ENCODE measurements at regions not wholly inside any gene's neighbourhood (a gene's known extent, or its start where the extent isn't known, plus 50 kb on each side); places are given as distances from the start of the nearest gene placed in this dataset.

- DNase-seq (ENCODE audit: low read depth in 2 of 3, low spot score in 2 of 3), result no peak
Observed at GRCh38 chr20:56922497-56922896, 293.4 kb downstream of the TFAP2C start.

GRCh38 chr20:56924292-56925081, 295.4 kb downstream of the TFAP2C start:
- no peak for DNase-seq (ENCODE audit: low read depth in 2 of 3, low spot score in 2 of 3)

DNA sequence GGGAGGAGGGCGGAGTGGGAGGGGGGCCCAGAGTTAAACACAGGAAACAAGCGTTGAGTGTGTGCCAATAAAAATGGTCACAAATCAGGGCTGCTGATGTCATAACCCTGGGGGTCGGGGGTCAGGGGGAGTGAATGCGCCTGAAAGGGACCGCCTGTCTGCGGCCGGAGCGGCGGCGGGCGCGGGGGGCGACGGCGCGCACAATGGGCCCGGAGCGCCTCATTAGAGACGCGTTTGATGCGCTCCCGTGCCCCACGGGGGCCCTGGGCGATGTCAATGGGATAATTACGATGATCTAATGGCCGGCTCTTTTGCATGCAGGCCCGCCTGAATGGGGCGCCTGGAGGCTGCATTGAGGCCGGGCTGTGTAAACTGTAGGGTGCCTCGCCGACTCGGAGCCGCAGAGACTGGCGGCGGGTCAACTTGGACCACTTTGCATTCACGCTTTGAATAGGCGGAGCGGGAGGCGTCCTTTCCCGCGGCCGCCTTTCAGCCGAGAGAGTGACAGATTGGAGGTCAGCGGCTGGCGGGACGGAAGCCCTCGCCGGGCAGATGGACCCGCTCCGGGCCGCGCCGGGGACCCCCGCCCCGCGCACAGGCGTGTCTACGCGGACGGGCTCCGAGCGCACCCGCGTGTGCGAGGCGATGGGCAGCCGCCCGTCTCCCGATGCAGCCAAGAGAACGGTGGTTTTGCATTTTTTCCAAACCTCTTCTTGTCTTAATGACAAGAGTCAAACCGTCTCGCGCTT, 296.1 kb downstream of the TFAP2C start:
- no peak for DNase-seq (ENCODE audit: low read depth in 2 of 3, low spot score in 2 of 3)

DNA sequence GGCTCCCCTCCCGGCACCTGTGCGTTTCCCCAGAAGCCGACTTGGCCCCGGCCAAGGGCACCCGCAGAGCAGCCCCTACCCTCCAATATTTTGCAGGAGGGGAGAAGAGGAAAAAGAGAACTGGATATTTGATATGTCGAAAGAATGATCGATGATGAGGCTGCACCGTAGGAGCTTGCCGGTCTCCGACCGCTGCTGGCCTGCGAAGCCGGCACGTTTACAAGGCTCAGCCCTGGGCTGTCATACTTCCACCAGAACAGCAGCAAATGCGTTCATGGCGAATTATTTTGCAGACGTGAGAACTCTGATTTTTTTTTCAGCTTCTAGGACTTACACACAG, 296.7 kb downstream of the TFAP2C start:
- no peak for DNase-seq (ENCODE audit: low read depth in 2 of 3, low spot score in 2 of 3)

DNA sequence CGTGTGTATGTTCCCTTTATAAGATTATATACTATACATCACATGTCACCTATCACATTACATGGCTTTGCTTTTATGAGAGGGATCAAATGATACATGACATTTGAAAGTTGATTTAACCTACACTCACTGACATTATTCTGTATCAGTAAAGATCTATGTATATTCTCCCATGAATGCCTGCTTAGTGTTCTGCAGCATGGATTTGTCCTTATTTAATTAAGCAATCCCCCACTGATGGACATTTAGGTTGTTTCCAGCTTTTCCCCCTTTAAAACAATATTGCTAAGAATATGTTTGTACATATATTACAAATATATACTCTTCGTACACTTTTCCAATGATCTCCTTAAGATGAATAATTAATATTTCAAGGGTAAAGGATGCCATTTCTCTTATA, 297.4 kb downstream of the TFAP2C start:
- no peak for DNase-seq (ENCODE audit: low read depth in 2 of 3, low spot score in 2 of 3)

DNA sequence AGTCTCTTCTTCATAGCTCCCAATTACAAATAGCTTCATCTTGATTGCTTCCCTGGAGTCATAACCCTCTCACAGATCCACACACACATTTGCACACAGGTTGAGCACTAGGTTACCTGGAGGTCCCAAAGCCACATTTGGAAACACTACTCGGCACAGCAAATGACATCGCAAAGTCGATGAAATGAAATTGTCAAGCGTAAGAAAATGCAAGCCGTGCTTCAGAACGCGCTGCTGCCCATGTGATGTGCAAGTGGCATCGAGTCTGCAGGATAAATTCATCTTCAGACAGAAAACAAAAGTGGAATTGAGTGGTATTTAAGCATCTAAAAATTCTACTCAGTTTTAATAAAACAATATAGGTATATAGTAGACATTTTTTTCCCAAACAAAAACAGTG, 298.0 kb downstream of the TFAP2C start:
- no peak for DNase-seq (ENCODE audit: low read depth in 2 of 3, low spot score in 2 of 3)

GRCh38 chr20:56928007-56928406, 298.9 kb downstream of the TFAP2C start:
- no peak for DNase-seq (ENCODE audit: low read depth in 2 of 3, low spot score in 2 of 3)

GRCh38 chr20:56929606-56930005, 300.5 kb downstream of the TFAP2C start:
- no peak for DNase-seq (ENCODE audit: low read depth in 2 of 3, low spot score in 2 of 3)

- DNase-seq (ENCODE audit: low read depth in 2 of 3, low spot score in 2 of 3), result no peak
Observed at GRCh38 chr20:56930876-56931275, 301.8 kb downstream of the TFAP2C start.

DNA sequence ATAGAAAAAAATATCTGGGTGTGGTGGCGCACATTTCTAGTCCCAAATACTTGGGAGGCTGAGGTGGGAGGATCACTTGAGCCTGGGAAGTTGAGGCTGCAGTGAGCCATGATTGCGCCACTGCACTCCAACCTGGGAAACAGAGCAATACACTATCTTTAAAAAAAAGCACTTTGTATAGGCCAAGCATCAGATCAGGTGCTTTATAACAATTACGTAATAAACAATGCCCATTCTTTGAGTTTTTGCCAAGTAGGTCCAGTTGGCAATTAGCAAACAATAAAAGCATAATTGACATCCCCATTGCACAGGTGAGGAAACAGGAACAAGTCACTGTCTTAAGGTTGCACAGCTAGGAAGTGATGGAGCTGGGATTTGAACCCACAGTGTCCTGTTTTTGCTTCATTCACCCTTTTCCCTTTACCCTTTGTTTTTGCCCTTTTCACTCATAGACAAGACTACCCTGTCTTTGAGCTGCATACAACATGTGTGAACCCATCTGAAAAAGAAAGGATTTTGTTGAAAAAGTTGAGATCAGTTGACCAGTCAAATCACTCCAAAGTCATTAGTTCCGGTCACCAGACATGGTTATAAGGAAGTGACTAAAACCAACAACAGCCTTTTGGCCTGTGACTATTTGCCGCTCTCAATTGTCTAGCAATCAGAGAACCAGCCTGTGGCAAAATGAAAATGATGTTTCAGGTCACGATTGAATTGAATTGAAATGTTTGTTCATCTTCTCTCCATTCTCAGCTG, 303.6 kb downstream of the TFAP2C start:
- DNase-seq (ENCODE audit: low read depth in 2 of 3, low spot score in 2 of 3), result no peak

DNA sequence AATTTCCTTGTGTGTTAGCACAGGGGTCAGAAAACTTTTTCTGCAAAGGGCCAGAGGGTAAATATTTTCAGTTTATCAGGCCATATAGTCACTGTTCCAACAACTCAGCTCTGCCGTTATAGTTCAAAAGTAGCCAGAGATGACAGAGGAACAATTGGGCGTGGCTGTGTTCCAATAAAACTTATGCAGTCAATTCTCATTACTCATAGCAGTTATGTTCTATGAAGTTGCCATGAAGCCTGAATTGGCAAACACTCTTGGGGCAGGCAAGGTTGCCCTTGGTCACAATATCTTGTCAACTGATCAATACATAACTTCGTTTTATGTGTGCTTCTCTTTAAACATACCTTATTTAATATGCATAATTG, 304.2 kb downstream of the TFAP2C start:
- no peak for DNase-seq (ENCODE audit: low read depth in 2 of 3, low spot score in 2 of 3)

- no peak for DNase-seq (ENCODE audit: low read depth in 2 of 3, low spot score in 2 of 3)
Observed at GRCh38 chr20:56934888-56935287, 305.8 kb downstream of the TFAP2C start.

DNA sequence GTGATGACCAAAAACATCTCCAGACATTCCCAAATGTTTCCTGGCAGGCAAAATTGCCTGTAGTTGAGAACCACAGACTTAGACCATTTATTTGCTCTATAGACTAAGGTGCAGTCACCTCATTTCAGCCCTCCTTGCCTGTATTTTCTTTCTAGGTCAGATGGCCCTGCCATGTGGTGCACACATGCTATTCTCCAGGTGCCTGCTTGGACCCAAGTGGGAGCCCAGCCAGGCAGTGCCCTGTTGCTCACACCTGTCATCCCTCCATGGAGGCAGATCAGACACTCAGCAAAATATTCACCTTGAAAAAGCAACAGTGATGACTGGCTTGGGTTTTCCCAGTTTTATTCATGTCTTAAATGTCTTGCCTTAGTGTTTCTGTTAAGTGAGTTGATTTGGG, 311.4 kb downstream of the TFAP2C start:
- no peak for DNase-seq (ENCODE audit: low read depth in 2 of 3, low spot score in 2 of 3)

DNA sequence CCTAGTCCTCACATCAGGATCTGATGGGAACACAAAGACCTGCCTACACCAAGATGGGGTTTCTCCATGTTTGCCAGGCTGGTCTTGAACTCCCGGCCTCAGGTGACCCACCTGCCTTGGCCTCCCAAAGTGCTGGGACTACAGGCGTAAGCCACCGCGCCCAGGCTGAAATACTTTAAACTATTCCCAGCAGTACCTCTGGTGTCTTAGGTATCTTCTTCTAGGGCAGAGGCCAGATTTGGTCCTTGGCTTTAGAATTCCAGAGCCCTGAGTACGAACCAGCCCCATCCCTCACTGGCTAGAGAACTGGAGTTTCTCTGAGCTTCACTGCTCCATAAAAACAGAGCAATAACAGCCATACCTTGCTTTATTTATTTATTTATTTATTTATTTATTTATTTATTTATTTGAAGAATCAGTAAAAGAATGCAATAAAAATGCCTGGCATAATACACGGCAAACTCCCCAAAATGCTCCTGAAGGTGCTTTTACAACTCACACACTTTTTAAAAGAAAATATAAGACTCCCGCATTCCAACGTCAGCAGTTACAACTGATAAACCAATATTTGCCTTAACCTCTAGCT, 312.1 kb downstream of the TFAP2C start:
- DNase-seq (ENCODE audit: low read depth in 2 of 3, low spot score in 2 of 3), result no peak

DNA sequence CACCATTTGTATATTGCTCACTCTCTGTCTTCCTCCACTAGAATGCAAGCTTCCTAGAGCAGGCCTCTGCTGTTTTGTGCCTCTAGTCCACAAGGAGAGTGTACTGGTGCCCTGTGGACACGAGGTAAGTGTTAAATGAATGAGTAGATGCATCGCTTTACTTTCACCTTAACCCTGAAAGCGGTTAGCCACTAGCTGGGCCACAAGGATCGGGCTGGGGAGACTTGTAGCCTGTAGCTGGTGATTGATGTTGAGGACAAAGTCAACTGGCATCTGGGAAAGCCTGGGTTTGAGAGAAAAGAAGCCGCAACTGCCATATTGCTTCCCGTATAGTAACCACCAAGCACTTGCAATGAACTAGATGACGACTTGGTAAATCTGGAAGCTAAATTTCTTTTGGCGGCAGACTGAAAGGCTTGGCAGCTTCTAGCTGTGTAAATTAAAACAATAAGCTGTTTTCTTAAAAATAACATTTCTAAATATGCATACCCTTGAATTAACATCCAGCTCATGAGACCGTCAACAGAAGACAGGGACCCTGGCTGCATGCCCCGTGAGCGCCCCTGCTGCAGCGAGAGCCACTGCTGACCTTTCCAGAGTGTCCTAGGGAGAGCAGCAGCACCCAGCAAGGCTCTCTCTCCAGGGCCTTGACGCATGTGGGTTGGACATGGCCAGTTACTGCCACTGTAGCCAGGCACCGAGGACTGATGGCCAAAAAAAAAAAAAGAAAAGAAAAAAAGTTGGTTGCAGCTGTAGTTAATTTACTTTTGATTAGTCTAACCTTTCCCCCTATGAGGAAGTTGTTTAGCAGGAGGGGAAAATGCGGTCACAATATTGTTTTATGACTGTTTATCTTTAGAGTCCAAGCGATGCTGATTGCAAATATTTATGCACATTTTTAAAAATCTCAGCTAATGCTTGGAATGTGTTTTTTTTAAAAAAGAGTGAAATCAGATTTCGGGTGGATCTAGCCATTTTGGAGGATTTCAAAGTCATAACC, 315.1 kb downstream of the TFAP2C start:
- no peak for DNase-seq (ENCODE audit: low read depth in 2 of 3, low spot score in 2 of 3)

- DNase-seq (ENCODE audit: low read depth in 2 of 3, low spot score in 2 of 3), result no peak
Observed at GRCh38 chr20:56945057-56945456, 316.0 kb downstream of the TFAP2C start.

DNA sequence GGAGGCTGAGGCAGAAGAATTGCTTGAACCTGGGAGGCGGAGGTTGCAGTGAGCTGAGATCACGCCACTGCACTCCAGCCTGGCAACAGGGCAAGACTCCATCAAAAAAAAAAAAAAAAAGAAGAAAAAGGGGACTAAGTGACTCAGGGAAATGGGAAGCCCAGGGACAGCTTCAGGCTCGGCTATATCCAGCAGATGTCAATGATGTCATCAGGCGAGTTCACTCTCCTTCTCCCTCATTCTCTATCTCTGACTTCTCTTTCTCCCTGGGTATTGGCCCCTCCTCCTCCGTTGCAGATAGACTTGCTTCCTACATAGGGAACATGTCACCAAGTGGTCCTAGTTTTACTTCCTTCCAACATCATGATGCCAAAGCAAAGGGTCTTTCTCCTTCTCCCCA, 316.8 kb downstream of the TFAP2C start:
- no peak for DNase-seq (ENCODE audit: low read depth in 2 of 3, low spot score in 2 of 3)

DNA sequence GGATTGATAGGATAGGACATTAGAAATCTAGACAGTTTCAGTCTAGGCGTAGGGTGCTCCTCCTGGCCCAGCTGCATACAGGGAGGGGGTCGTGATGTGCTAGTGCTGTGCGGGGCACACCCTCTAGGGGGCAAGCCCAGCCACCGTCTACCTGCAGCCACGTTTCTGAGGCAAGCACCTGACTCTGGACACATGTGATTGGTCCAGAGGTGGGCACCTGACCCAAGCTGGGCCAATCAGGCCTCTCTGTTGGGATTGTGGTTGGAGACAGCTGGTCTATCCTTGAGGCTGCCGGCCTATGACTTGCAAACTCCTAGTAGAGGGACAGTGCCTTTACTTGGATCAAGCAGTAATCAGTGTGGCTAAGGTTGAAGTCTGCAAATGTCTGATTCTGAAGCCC, 317.1 kb downstream of the BMP7 start:
- DNase-seq (ENCODE audit: low read depth in 2 of 3, low spot score in 2 of 3), result no peak

DNA sequence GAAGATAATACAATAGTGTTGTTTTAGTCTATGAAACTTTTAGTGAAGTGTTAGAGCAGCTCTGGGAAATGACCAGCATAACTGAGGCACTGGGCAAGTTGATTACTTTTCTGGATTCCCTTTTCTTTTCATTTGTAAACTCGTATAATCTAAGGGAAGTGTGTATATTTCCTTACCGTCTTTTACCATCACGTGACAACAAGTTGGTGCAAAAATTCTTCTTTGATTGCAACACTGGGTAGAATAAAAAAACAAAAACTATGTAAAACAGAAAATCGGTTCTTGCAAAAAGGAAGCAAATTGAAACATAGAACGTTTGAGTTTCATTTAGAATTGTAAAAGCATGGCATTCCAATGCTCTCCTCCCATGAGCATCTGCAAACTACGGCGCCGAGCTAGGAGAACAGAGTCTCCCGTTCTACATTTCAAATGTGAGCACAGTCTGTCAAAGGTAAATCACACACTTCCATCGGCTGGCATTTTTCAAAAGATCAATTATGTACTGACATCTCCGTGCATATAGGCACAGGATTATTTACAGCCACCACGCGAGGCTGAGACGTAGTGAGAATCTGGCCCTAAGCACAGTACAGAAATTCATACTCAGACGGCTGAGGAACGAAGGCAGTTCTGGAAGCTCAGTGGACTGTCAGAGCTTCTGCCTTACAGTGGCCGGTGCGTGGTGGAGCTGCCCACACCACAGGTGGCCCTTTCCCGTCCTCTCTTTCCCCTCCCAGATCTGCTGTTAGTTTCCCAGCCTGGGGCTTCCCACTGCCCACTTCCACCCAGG, 314.0 kb downstream of the BMP7 start:
- DNase-seq (ENCODE audit: low read depth in 2 of 3, low spot score in 2 of 3), result no peak

Measured in activated CD8-positive, alpha-beta memory T cell treated with anti-CD3 and anti-CD28 coated beads for 48 hours (primary cell).